Uterus (tissue), 3 donors: ENCODE measurements at regions not wholly inside any gene's neighbourhood (a gene's known extent, or its start where the extent isn't known, plus 50 kb on each side); places are given as distances from the start of the nearest gene placed in this dataset.

Experiments used
- DNase-seq, 2 donors: peaks; one replicate each; pipeline ENCODE4 v3.0.0-alpha.2; 2019 to 2020
- H3K27ac ChIP-seq, 2 donors: fragments of 200-600 bp; sonication (generic); 1 replicate in 1 of 2; 2 replicates in 1 of 2; pipeline ENCODE4 v1.5.1; 2016 to 2018
- H3K27me3 ChIP-seq, 2 donors: fragments of 200-600 bp; sonication (generic); one replicate each; pipeline ENCODE4 v1.5.1; 2018 to 2019; ENCODE audit warnings: control low read depth in 1 of 2
- H3K36me3 ChIP-seq, 2 donors: fragments of 200-600 bp; sonication (generic); one replicate each; pipeline ENCODE4 v1.5.1; 2019; ENCODE audit warnings: control low read depth in 1 of 2
- H3K4me1 ChIP-seq, 2 donors: fragments of 200-600 bp; sonication (generic); one replicate each; pipeline ENCODE4 v1.5.1; 2018 to 2019; ENCODE audit warnings: control low read depth in 1 of 2
- H3K4me3 ChIP-seq, 2 donors: fragments of 200-600 bp; sonication (generic); 1 replicate in 1 of 2; 2 replicates in 1 of 2; pipeline ENCODE4 v1.5.1; 2018 to 2019; ENCODE audit warnings: mild to moderate bottlenecking in 1 of 2
- H3K9me3 ChIP-seq, 2 donors: fragments of 200-600 bp; sonication (generic); one replicate each; pipeline ENCODE4 v1.5.1; 2019; ENCODE audit warnings: control low read depth in 1 of 2
- CTCF ChIP-seq, 4 experiments: fragments of 200-600 bp in 2 of 4; fragments of 450-650 bp in 2 of 4; sonication (generic) in 2 of 4; IDR thresholded peaks; one replicate each; pipeline ENCODE4 v1.5.1; 2016 to 2019; ENCODE audit warnings: antibody characterized with exemption in 4 of 4, mild to moderate bottlenecking in 2 of 4, moderate library complexity in 1 of 4
- POLR2A ChIP-seq, 2 donors: fragments of 450-650 bp; IDR thresholded peaks; one replicate each; pipeline ENCODE4 v1.6.1; 2016; ENCODE audit warnings: antibody characterized with exemption in 2 of 2, mild to moderate bottlenecking in 1 of 2, moderate library complexity in 1 of 2
- intact Hi-C: fragments of 100-400 bp; cut with DNase I; formaldehyde crosslinking; loops from one replicate; pipeline ENCODE4 v1.15.1; 2023; ENCODE audit warnings: low total_unique reads
- donor health status: DM: yes; HTN: yes; CAD: no.

GRCh38 chr9:107898761-107899160, 409.2 kb upstream of the KLF4 start:
- TF ChIP-seq POLR2A (IDR thresholded peaks at IDR 0.05) (no peak), CTCF (IDR thresholded peaks at IDR 0.05) (no peak)
- intact Hi-C loops, result no loop called here
- no peak for DNase-seq

DNA sequence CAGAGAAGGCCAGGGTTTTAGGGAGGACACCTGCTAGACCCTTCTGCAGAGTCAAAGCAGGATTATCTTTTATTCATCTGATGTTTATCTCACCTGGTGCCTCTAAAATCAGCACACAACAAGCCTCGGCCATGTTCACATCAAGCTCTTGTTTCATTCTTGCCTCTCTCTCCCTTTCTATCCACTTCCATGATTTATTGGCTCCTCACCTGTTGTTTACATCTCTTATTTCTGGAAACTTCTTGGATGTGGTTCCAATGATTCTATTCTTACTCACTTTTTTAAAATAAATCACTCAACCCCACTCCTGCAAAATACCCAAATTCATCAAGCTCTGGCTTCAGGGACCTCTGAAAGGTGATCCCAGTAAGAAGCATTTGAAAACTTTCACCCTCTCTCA, 407.0 kb upstream of the KLF4 start:
- intact Hi-C loops, result no loop called here
- Histone ChIP-seq H3K4me3 (no peak overlapping the region), H3K27me3 (no peaks in the 10 kb centered on the region), H3K9me3 (no peaks in the 10 kb centered on the region), H3K27ac (no peak overlapping the region), H3K4me1 (no peaks in the 10 kb centered on the region), H3K36me3 (no peaks in the 10 kb centered on the region)
- TF ChIP-seq CTCF (IDR thresholded peaks at IDR 0.05) (no peak), POLR2A (IDR thresholded peaks at IDR 0.05) (no peak)
- no peak for DNase-seq

More at GRCh38 chr9:107898761-107899160, 409.2 kb upstream of the KLF4 start:
- H3K27me3 ChIP-seq, result no peaks in the 10 kb centered on the region
- no peak overlapping the region for H3K4me3 ChIP-seq
- H3K9me3 ChIP-seq, result no peaks in the 10 kb centered on the region
- H3K4me1 ChIP-seq, result no peaks in the 10 kb centered on the region
- no peak overlapping the region for H3K27ac ChIP-seq
- no peaks in the 10 kb centered on the region for H3K36me3 ChIP-seq

DNA sequence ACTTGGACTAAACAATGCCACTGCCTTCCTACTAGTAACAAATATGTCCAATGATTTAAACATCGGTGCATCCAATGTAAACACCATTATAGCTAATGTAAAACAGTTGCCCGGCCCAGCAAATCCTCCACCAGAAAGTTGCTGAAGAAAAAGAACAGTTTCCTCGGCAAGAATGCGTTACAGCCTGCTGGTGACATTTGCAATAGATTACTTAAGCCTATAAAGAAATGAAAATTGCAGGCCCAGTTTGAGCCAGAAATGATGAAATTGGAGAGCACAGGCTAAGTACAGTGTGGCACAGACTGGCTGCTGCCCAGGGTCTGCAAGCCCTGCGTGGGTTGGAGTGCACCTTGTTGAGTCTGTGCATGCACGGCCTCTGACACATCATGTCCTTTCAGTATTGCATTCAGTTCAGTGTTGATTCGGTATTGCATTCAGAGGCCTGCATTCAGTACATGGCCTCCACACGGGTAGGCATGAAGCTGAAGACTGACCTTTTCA, 406.0 kb upstream of the KLF4 start:
- no peak for DNase-seq
- intact Hi-C loops, result no loop called here
- Histone ChIP-seq H3K27ac (no peak overlapping the region), H3K4me1 (no peaks in the 10 kb centered on the region), H3K4me3 (no peak overlapping the region), H3K27me3 (no peaks in the 10 kb centered on the region), H3K9me3 (no peaks in the 10 kb centered on the region), H3K36me3 (no peaks in the 10 kb centered on the region)
- TF ChIP-seq CTCF (IDR thresholded peaks at IDR 0.05), result no peak
- TF ChIP-seq POLR2A (IDR thresholded peaks at IDR 0.05), result no peak

DNA sequence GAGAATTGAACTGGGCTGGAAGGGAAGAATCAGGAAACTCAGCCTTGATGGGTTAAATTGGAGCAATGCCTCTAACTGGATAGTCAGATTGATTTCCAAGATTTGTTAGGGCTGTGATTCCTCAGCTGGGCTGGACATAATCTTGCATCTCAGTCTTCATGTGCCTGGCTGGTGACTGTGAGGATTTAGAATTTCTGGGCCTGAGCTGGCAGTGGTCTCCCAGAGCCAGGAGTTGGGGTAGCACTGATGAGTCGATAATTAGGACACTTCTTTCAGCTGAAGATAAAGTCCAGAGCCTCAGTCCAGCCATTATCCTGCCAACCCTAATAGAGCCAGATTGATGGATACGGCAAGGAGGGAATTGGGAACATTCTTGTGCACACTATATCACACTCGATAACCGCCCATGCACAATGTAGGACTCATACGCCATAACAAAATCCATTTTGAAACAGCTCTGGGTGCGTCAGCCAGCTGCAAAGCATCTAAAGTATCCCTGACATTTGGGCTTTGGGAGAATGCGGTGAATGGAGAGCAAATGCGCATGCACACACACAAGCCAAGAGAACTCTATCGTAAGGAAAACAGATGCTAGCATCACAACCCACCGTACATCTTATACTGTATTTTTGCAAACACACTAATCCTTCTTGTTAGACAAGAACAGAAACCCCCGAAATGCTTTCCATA, 405.1 kb upstream of the KLF4 start:
- Histone ChIP-seq H3K4me1 (no peaks in the 10 kb centered on the region), H3K9me3 (no peaks in the 10 kb centered on the region), H3K36me3 (no peaks in the 10 kb centered on the region), H3K27me3 (no peaks in the 10 kb centered on the region), H3K27ac (peak overlapping the region; percentile 7 to 46), H3K4me3 (no peak overlapping the region)
- intact Hi-C loops, result no loop called here
- peak; percentile 58 to 60 for DNase-seq
- TF ChIP-seq POLR2A (IDR thresholded peaks at IDR 0.05), result no peak
- no peak for TF ChIP-seq CTCF (IDR thresholded peaks at IDR 0.05)

DNA sequence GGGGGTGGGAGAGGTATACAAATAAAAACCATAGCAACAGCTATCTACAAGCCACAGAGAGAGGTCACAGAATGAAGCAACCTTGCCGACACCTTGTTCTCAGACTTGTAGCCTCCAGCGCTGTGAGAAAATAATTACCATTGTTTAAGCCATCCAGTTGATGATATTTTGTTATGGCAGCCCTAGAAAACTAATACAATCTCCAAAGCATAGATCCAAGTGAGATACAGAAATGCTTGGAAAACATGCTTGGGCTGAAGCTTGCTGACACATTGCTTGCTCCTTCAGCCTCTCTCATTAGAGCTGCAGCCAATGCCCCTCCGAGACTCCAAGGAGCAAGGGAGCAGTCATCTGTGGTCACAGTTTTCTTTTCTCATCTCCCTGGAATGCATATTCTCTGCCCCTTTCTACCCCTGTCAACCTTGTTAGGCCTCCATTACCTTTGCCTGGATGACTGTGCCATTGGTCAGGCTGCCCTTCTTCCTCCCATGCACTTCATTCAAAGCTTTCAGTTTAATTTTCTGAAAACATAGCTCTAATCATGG, 401.4 kb upstream of the KLF4 start:
- TF ChIP-seq CTCF (IDR thresholded peaks at IDR 0.05), result no peak
- no peak for TF ChIP-seq POLR2A (IDR thresholded peaks at IDR 0.05)
- DNase-seq, result no peak
- Histone ChIP-seq H3K4me1 (no peaks in the 10 kb centered on the region), H3K36me3 (no peaks in the 10 kb centered on the region), H3K9me3 (no peaks in the 10 kb centered on the region), H3K4me3 (no peak overlapping the region), H3K27ac (no peak overlapping the region), H3K27me3 (no peaks in the 10 kb centered on the region)
- intact Hi-C loops, result no loop called here
